ENCODE measurements at regions not wholly inside any gene's neighbourhood (a gene's known extent, or its start where the extent isn't known, plus 50 kb on each side); places are given as distances from the start of the nearest gene placed in this dataset.

- Histone ChIP-seq H3K4me3 (no peak overlapping the region), H3K27ac (no peak overlapping the region), H3K27me3 (no peaks in the 10 kb centered on the region), H3K9me3 (replicated peaks in 1 of 3) (no peaks in the 10 kb centered on the region), H3K36me3 (replicated peaks in 1 of 2) (no peaks in the 10 kb centered on the region), H3K4me1 (replicated peaks in 1 of 2) (no peaks in the 10 kb centered on the region)
- WGBS, 4 donors, result 89 to 93% (median 91%) methylated on average over 3 of the region's 3 CpGs
- no peak for TF ChIP-seq POLR2A (IDR thresholded peaks at IDR 0.05)
- intact Hi-C loops (cut with DNase I), result no loop called here
- no peak for DNase-seq
These were observed 2227.2 kb downstream of the TP53TG3F start for GRCh38 chr16:35686595-35686994.

GRCh38 chr16:35687071-35687470 is 2227.7 kb downstream of the TP53TG3F start:
- intact Hi-C loops (cut with DNase I), result no loop called here
- Histone ChIP-seq H3K27ac (no peak overlapping the region), H3K27me3 (no peaks in the 10 kb centered on the region), H3K36me3 (replicated peaks in 1 of 2) (no peaks in the 10 kb centered on the region), H3K4me3 (no peak overlapping the region), H3K9me3 (replicated peaks in 1 of 3) (no peaks in the 10 kb centered on the region), H3K4me1 (replicated peaks in 1 of 2) (no peaks in the 10 kb centered on the region)
- DNase-seq, result no peak
- TF ChIP-seq CTCF (IDR thresholded peaks at IDR 0.05) (no peak), POLR2A (IDR thresholded peaks at IDR 0.05) (no peak)
- 62 to 78% (median 68%) methylated on average over 4 to 7 of the region's 7 CpGs for WGBS, 4 donors

- no peak for TF ChIP-seq CTCF (IDR thresholded peaks at IDR 0.05)
- no peak for TF ChIP-seq POLR2A (IDR thresholded peaks at IDR 0.05)
- DNase-seq, result no peak
These were observed 2228.4 kb downstream of the TP53TG3F start for GRCh38 chr16:35687781-35688180.

GRCh38 chr16:35689764-35690163 is 2230.4 kb downstream of the TP53TG3F start:
- no peaks in the 10 kb centered on the region for H3K4me1 ChIP-seq (replicated peaks in 1 of 2)
- no peak overlapping the region for H3K27ac ChIP-seq
- intact Hi-C loops (cut with DNase I), result no loop called here
- no peak overlapping the region for H3K4me3 ChIP-seq
- DNase-seq, result no peak
- TF ChIP-seq CTCF (IDR thresholded peaks at IDR 0.05) (no peak), POLR2A (IDR thresholded peaks at IDR 0.05) (no peak)
- H3K9me3 ChIP-seq (replicated peaks in 1 of 3), result no peaks in the 10 kb centered on the region
- 74 to 81% (median 78%) methylated on average over 7 of the region's 7 CpGs for WGBS, 4 donors
- H3K27me3 ChIP-seq, result no peaks in the 10 kb centered on the region
- H3K36me3 ChIP-seq (replicated peaks in 1 of 2), result no peaks in the 10 kb centered on the region

More at GRCh38 chr16:35687781-35688180, 2228.4 kb downstream of the TP53TG3F start:
- Histone ChIP-seq H3K27ac (no peak overlapping the region), H3K36me3 (replicated peaks in 1 of 2) (no peaks in the 10 kb centered on the region), H3K4me1 (replicated peaks in 1 of 2) (no peaks in the 10 kb centered on the region), H3K9me3 (replicated peaks in 1 of 3) (no peaks in the 10 kb centered on the region), H3K27me3 (no peaks in the 10 kb centered on the region), H3K4me3 (no peak overlapping the region)
- intact Hi-C loops (cut with DNase I), result no loop called here
- WGBS, 4 donors, result 42 to 49% (median 46%) methylated on average over 4 to 5 of the region's 5 CpGs

GRCh38 chr16:35690413-35690812 is 2231.0 kb downstream of the TP53TG3F start:
- no peaks in the 10 kb centered on the region for H3K36me3 ChIP-seq (replicated peaks in 1 of 2)
- no peak overlapping the region for H3K4me3 ChIP-seq
- H3K4me1 ChIP-seq (replicated peaks in 1 of 2), result no peaks in the 10 kb centered on the region
- intact Hi-C loops (cut with DNase I), result no loop called here
- H3K27me3 ChIP-seq, result no peaks in the 10 kb centered on the region
- no peak for DNase-seq
- TF ChIP-seq POLR2A (IDR thresholded peaks at IDR 0.05) (no peak), CTCF (IDR thresholded peaks at IDR 0.05) (no peak)
- no peaks in the 10 kb centered on the region for H3K9me3 ChIP-seq (replicated peaks in 1 of 3)
- WGBS, 4 donors, result 58 to 78% (median 69%) methylated on average over 6 to 8 of the region's 8 CpGs
- no peak overlapping the region for H3K27ac ChIP-seq

Measured in adrenal gland (tissue), 9 donors.